GM23338 (cell line): ENCODE measurements at regions not wholly inside any gene's neighbourhood (a gene's known extent, or its start where the extent isn't known, plus 50 kb on each side); places are given as distances from the start of the nearest gene placed in this dataset.

Experiments
- ATAC-seq: fragments of 200-7000 bp; cut with Tn5 transposase; 3 replicates; pipeline ENCODE4 v1.9.1; 2020
- DNase-seq: peaks from one replicate; pipeline ENCODE4 v3.0.0-alpha.2; 2015; ENCODE audit warnings: low spot score
- H2AFZ ChIP-seq: fragments of 200-600 bp; sonication (generic); 2 replicates; pipeline ENCODE4 v1.8.0; 2016; ENCODE audit warnings: antibody characterized with exemption, mild to moderate bottlenecking, moderate library complexity
- H3F3A ChIP-seq: fragments of 200-600 bp; sonication (generic); replicated peaks from 2 replicates; pipeline ENCODE4 v1.8.0; 2017; ENCODE audit warnings: antibody characterized with exemption, mixed run types, low read depth
- H3K27ac ChIP-seq: fragments of 200-600 bp; sonication (generic); 2 replicates; pipeline ENCODE4 v1.6.1; 2016; ENCODE audit warnings: low read depth
- H3K27me3 ChIP-seq: fragments of 200-600 bp; sonication (generic); 2 replicates; pipeline ENCODE4 v1.8.0; 2016; ENCODE audit warnings: mild to moderate bottlenecking, mixed run types, moderate library complexity; ENCODE audit not compliant: insufficient read depth
- H3K36me3 ChIP-seq: fragments of 200-600 bp; sonication (generic); 2 replicates; pipeline ENCODE4 v1.8.0; 2016; ENCODE audit warnings: mild to moderate bottlenecking; ENCODE audit not compliant: insufficient read depth
- H3K4me1 ChIP-seq: fragments of 200-600 bp; sonication (generic); 2 replicates; pipeline ENCODE4 v1.8.0; 2016; ENCODE audit warnings: mild to moderate bottlenecking, moderate library complexity; ENCODE audit not compliant: insufficient read depth
- H3K4me2 ChIP-seq: fragments of 200-600 bp; sonication (generic); 2 replicates; pipeline ENCODE4 v1.7.1; 2017; ENCODE audit warnings: mixed run types
- H3K4me3 ChIP-seq: fragments of 200-600 bp; sonication (generic); 2 replicates; pipeline ENCODE4 v1.6.1; 2016; ENCODE audit warnings: mixed run types
- H3K79me2 ChIP-seq: fragments of 200-600 bp; sonication (generic); replicated peaks from 2 replicates; pipeline ENCODE4 v1.8.0; 2017; ENCODE audit warnings: mild to moderate bottlenecking; ENCODE audit not compliant: insufficient read depth
- H3K9me2 ChIP-seq: fragments of 200-600 bp; sonication (generic); 2 replicates; pipeline ENCODE4 v1.8.0; 2017; ENCODE audit not compliant: insufficient read depth
- H4K20me1 ChIP-seq: fragments of 200-600 bp; sonication (generic); replicated peaks from 2 replicates; pipeline ENCODE4 v1.8.0; 2017; ENCODE audit warnings: mild to moderate bottlenecking; ENCODE audit not compliant: insufficient read depth
- H3K27ac Mint-ChIP-seq: 2 replicates; pipeline ENCODE4 v1.8.0; 2020; ENCODE audit warnings: inconsistent platforms, mild to moderate bottlenecking, moderate library complexity, mixed read lengths
- H3K27me3 Mint-ChIP-seq: 3 replicates; pipeline ENCODE4 v1.8.0; 2022; ENCODE audit warnings: low read depth, mild to moderate bottlenecking, moderate library complexity, mixed read lengths, inconsistent platforms; ENCODE audit not compliant: insufficient read depth, poor library complexity
- H3K36me3 Mint-ChIP-seq: 3 replicates; pipeline ENCODE4 v1.8.0; 2021; ENCODE audit warnings: low read depth, mild to moderate bottlenecking, inconsistent platforms, moderate library complexity, mixed read lengths
- H3K4me1 Mint-ChIP-seq: 3 replicates; pipeline ENCODE4 v1.8.0; 2020; ENCODE audit warnings: mild to moderate bottlenecking, inconsistent platforms, mixed read lengths
- H3K4me3 Mint-ChIP-seq: 3 replicates; pipeline ENCODE4 v1.8.0; 2021; ENCODE audit warnings: moderate library complexity, mild to moderate bottlenecking, inconsistent platforms, mixed read lengths
- H3K9me3 Mint-ChIP-seq: 3 replicates; pipeline ENCODE4 v1.8.0; 2020; ENCODE audit warnings: moderate library complexity, mild to moderate bottlenecking, inconsistent platforms, mixed read lengths
- CREB1 ChIP-seq: fragments of 250-450 bp; sonication (Bioruptor Pico); IDR thresholded peaks from 2 replicates; pipeline ENCODE4 v1.5.0; 2020; ENCODE audit warnings: low read depth, mild to moderate bottlenecking, moderate library complexity
- CTCF ChIP-seq, 2 experiments: fragments of 200-600 bp in 1 of 2; sonication (generic) in 1 of 2; conservative IDR thresholded peaks; 2 replicates each; pipeline versions ENCODE4 v1.5.1 to v1.6.1; 2016 to 2017; ENCODE audit warnings: antibody characterized with exemption in 2 of 2, low read depth in 2 of 2, mild to moderate bottlenecking in 2 of 2, moderate library complexity in 1 of 2
- ETS1 ChIP-seq: IDR thresholded peaks from 2 replicates; pipeline ENCODE4 v1.6.1; 2016; ENCODE audit warnings: antibody characterized with exemption
- EZH2phosphoT487 ChIP-seq: fragments of 200-600 bp; sonication (generic); IDR thresholded peaks from one replicate; pipeline ENCODE4 v1.8.1; 2018; ENCODE audit warnings: antibody characterized with exemption; ENCODE audit not compliant: unreplicated experiment
- NANOG ChIP-seq: IDR thresholded peaks from 2 replicates; pipeline ENCODE4 v1.6.1; 2016; ENCODE audit warnings: antibody characterized with exemption, borderline replicate concordance
- POLR2AphosphoS5 ChIP-seq: IDR thresholded peaks from 2 replicates; pipeline ENCODE4 v1.6.1; 2016; ENCODE audit warnings: antibody characterized with exemption, low read depth
- STAT1 ChIP-seq: IDR thresholded peaks from one replicate; pipeline ENCODE4 v1.6.1; 2016; ENCODE audit warnings: antibody characterized with exemption; ENCODE audit not compliant: unreplicated experiment
- ZNF114 ChIP-seq: fragments of 250-450 bp; sonication (Bioruptor Pico); IDR thresholded peaks from 2 replicates; pipeline ENCODE4 v1.5.0; 2020; ENCODE audit warnings: mild to moderate bottlenecking, moderate library complexity
- TF ChIP-seq, protein P1 (sequence below): IDR thresholded peaks from one replicate; pipeline ENCODE4 v1.6.1; 2018; ENCODE audit warnings: antibody characterized with exemption; ENCODE audit not compliant: unreplicated experiment
- TF ChIP-seq, protein P2 (sequence below): fragments of 250-450 bp; sonication (Bioruptor Pico); IDR thresholded peaks from 2 replicates; pipeline ENCODE4 v1.5.0; 2020; ENCODE audit warnings: mild to moderate bottlenecking, moderate library complexity

GRCh38 chr3:153706706-153707105 is 414.5 kb upstream of the ARHGEF26 start:
- Histone ChIP-seq H3K36me3 (no peaks in the 10 kb centered on the region), H3K4me1 (peaks cover 23% of the 10 kb centered on the region), H3K27me3 (no peaks in the 10 kb centered on the region), H3K4me3 (no peak overlapping the region), H3F3A (no peaks in the 10 kb centered on the region), H2AFZ (0 out of 2 replicates have a peak overlapping the region, but pooled peaks have one; percentile 2), H3K9me2 (peaks cover 7% of the 10 kb centered on the region), H3K4me2 (no peak overlapping the region), H3K79me2 (no peaks in the 10 kb centered on the region), H3K27ac (no peak overlapping the region), H4K20me1 (no peaks in the 10 kb centered on the region)
- Mint-ChIP-seq H3K27me3 (no peaks in the 10 kb centered on the region), H3K27ac (peak overlapping the region; percentile 68), H3K36me3 (no peaks in the 10 kb centered on the region), H3K4me3 (no peak overlapping the region), H3K9me3 (peaks cover 3% of the 10 kb centered on the region; the same call in 2 of the 3 replicates), H3K4me1 (peaks cover 25% of the 10 kb centered on the region)
- DNase-seq (peak; percentile 53), ATAC-seq (peak; percentile 71)
- TF ChIP-seq ETS1 (no peak), EZH2phosphoT487 (no peak), STAT1 (no peak), NANOG (no peak), POLR2AphosphoS5 (no peak), CTCF (conservative IDR thresholded peaks at IDR 0.05; ENCODE audit: low read depth in 2 of 2) (no peak)
- TF ChIP-seq, protein P1, sequence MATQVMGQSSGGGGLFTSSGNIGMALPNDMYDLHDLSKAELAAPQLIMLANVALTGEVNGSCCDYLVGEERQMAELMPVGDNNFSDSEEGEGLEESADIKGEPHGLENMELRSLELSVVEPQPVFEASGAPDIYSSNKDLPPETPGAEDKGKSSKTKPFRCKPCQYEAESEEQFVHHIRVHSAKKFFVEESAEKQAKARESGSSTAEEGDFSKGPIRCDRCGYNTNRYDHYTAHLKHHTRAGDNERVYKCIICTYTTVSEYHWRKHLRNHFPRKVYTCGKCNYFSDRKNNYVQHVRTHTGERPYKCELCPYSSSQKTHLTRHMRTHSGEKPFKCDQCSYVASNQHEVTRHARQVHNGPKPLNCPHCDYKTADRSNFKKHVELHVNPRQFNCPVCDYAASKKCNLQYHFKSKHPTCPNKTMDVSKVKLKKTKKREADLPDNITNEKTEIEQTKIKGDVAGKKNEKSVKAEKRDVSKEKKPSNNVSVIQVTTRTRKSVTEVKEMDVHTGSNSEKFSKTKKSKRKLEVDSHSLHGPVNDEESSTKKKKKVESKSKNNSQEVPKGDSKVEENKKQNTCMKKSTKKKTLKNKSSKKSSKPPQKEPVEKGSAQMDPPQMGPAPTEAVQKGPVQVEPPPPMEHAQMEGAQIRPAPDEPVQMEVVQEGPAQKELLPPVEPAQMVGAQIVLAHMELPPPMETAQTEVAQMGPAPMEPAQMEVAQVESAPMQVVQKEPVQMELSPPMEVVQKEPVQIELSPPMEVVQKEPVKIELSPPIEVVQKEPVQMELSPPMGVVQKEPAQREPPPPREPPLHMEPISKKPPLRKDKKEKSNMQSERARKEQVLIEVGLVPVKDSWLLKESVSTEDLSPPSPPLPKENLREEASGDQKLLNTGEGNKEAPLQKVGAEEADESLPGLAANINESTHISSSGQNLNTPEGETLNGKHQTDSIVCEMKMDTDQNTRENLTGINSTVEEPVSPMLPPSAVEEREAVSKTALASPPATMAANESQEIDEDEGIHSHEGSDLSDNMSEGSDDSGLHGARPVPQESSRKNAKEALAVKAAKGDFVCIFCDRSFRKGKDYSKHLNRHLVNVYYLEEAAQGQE = no peak

GRCh38 chr3:153714016-153714415 is 407.2 kb upstream of the ARHGEF26 start:
- Histone ChIP-seq H4K20me1 (no peaks in the 10 kb centered on the region), H3K4me2 (no peak overlapping the region), H3K27me3 (no peaks in the 10 kb centered on the region), H3F3A (no peaks in the 10 kb centered on the region), H2AFZ (no peak overlapping the region), H3K9me2 (no peaks in the 10 kb centered on the region), H3K4me3 (no peak overlapping the region), H3K36me3 (no peaks in the 10 kb centered on the region), H3K79me2 (no peaks in the 10 kb centered on the region), H3K4me1 (0 out of 2 replicates have a peak, but pooled peaks cover 5% of the 10 kb centered on the region), H3K27ac (no peak overlapping the region)
- DNase-seq (no peak), ATAC-seq (no peak)
- Mint-ChIP-seq H3K9me3 (peaks cover 3% of the 10 kb centered on the region; the same call in 2 of the 3 replicates), H3K27ac (no peak overlapping the region), H3K4me1 (no peaks in the 10 kb centered on the region; the same call in 2 of the 3 replicates), H3K36me3 (no peaks in the 10 kb centered on the region), H3K27me3 (no peaks in the 10 kb centered on the region), H3K4me3 (no peak overlapping the region)
- TF ChIP-seq CREB1 (no peak), ZNF114 (CRISPR knock-in tag) (no peak), STAT1 (no peak)
- TF ChIP-seq, protein P2, sequence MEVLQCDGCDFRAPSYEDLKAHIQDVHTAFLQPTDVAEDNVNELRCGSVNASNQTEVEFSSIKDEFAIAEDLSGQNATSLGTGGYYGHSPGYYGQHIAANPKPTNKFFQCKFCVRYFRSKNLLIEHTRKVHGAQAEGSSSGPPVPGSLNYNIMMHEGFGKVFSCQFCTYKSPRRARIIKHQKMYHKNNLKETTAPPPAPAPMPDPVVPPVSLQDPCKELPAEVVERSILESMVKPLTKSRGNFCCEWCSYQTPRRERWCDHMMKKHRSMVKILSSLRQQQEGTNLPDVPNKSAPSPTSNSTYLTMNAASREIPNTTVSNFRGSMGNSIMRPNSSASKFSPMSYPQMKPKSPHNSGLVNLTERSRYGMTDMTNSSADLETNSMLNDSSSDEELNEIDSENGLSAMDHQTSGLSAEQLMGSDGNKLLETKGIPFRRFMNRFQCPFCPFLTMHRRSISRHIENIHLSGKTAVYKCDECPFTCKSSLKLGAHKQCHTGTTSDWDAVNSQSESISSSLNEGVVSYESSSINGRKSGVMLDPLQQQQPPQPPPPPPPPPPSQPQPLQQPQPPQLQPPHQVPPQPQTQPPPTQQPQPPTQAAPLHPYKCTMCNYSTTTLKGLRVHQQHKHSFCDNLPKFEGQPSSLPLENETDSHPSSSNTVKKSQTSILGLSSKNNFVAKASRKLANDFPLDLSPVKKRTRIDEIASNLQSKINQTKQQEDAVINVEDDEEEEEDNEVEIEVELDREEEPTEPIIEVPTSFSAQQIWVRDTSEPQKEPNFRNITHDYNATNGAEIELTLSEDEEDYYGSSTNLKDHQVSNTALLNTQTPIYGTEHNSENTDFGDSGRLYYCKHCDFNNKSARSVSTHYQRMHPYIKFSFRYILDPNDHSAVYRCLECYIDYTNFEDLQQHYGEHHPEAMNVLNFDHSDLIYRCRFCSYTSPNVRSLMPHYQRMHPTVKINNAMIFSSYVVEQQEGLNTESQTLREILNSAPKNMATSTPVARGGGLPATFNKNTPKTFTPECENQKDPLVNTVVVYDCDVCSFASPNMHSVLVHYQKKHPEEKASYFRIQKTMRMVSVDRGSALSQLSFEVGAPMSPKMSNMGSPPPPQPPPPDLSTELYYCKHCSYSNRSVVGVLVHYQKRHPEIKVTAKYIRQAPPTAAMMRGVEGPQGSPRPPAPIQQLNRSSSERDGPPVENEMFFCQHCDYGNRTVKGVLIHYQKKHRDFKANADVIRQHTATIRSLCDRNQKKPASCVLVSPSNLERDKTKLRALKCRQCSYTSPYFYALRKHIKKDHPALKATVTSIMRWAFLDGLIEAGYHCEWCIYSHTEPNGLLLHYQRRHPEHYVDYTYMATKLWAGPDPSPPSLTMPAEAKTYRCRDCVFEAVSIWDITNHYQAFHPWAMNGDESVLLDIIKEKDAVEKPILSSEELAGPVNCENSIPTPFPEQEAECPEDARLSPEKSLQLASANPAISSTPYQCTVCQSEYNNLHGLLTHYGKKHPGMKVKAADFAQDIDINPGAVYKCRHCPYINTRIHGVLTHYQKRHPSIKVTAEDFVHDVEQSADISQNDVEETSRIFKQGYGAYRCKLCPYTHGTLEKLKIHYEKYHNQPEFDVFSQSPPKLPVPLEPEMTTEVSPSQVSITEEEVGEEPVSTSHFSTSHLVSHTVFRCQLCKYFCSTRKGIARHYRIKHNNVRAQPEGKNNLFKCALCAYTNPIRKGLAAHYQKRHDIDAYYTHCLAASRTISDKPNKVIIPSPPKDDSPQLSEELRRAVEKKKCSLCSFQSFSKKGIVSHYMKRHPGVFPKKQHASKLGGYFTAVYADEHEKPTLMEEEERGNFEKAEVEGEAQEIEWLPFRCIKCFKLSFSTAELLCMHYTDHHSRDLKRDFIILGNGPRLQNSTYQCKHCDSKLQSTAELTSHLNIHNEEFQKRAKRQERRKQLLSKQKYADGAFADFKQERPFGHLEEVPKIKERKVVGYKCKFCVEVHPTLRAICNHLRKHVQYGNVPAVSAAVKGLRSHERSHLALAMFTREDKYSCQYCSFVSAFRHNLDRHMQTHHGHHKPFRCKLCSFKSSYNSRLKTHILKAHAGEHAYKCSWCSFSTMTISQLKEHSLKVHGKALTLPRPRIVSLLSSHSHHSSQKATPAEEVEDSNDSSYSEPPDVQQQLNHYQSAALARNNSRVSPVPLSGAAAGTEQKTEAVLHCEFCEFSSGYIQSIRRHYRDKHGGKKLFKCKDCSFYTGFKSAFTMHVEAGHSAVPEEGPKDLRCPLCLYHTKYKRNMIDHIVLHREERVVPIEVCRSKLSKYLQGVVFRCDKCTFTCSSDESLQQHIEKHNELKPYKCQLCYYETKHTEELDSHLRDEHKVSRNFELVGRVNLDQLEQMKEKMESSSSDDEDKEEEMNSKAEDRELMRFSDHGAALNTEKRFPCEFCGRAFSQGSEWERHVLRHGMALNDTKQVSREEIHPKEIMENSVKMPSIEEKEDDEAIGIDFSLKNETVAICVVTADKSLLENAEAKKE (CRISPR knock-in tag) = no peak
